GM10266 (cell line): ENCODE measurements at regions not wholly inside any gene's neighbourhood (a gene's known extent, or its start where the extent isn't known, plus 50 kb on each side); places are given as distances from the start of the nearest gene placed in this dataset.
"Not testable (repeated sequence)": the region's sequence is repeated elsewhere in the genome, so short reads cannot be mapped to it uniquely, and the experiment has no call there.

Experiments used
- DNase-seq: peaks from one replicate; pipeline ENCODE4 v3.0.0; 2012; ENCODE audit errors: extremely low spot score
- TF ChIP-seq, protein P1 (sequence below): IDR thresholded peaks from 2 replicates; pipeline ENCODE4 v1.5.1; 2012; ENCODE audit warnings: mild to moderate bottlenecking, low read depth; ENCODE audit not compliant: control insufficient read depth, insufficient read depth; ENCODE audit errors: missing control alignments

DNA sequence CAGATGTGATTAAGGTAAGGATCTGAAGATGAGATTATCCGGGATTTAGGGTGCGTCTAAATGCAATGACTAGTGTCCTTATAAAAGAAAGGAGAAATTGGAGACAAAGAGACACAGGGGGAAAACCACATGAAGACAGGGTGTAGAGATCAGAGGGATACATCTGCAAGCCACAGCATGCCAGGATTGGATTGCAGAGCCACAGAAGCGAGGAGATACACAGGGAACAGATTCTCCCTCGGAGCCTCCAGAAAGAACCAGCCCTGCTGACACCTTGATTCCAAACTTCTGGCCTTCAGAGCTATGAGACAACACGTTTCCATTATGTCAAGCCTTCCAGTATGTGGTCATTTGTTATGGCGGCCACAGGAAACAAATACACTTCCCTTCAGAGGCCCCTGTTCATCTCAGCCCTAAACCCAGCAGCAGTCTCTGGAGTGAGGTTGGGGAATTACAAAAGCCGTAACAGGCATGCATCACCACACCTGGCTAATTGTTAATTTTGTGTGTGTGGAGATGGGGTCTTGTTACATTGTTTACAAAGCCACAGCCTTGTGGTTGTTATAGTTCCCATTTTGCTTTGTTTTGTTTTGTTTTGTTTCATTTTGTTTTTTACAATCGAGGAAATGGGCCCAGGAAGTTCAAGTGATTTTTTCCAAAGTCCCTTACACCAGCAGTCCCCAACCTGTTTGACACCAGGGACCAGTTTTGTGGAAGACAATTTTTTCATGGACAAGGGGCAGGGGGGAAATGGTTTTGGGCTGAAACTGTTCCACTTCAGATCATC is 51.6 kb upstream of the LYRM9 start:
- DNase-seq: peak; percentile 15
- TF ChIP-seq, protein P1, sequence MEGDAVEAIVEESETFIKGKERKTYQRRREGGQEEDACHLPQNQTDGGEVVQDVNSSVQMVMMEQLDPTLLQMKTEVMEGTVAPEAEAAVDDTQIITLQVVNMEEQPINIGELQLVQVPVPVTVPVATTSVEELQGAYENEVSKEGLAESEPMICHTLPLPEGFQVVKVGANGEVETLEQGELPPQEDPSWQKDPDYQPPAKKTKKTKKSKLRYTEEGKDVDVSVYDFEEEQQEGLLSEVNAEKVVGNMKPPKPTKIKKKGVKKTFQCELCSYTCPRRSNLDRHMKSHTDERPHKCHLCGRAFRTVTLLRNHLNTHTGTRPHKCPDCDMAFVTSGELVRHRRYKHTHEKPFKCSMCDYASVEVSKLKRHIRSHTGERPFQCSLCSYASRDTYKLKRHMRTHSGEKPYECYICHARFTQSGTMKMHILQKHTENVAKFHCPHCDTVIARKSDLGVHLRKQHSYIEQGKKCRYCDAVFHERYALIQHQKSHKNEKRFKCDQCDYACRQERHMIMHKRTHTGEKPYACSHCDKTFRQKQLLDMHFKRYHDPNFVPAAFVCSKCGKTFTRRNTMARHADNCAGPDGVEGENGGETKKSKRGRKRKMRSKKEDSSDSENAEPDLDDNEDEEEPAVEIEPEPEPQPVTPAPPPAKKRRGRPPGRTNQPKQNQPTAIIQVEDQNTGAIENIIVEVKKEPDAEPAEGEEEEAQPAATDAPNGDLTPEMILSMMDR: no peak

DNA sequence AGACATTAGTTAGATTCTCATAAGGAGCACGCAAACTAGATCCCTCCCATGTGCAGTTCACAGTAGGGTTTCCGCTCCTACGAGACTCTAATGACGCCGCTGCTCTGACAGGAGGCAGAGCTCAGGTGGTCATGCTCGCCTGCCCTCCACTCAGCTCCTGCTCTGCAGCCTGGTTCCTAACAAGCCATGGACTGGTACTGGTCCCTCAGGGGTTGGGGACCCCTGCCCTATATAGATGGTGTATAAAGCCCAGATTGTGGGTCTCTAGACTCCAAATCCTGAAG is 52.1 kb upstream of the LYRM9 start:
- DNase-seq: no peak
- TF ChIP-seq, protein P1: no peak

DNA sequence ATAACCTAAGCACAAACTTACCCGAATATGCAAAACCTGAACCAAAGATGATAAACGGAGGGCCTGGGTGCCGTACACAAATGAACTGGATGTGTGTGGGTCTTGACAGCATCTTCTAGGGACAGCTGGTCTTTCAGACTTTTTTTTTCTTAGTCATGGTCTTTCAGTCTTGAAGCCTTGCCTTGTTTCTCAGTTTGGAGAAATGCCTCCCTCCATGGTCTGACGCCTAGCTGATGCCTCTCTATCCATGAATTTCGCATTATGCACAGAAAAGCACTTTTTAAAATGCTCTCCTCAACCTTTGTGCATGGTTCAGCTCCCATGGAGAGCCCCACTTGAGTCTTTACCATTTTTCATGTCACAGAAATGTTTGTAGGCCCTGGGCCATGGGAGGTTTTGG is 52.8 kb upstream of the LYRM9 start:
- TF ChIP-seq, protein P1: no peak
- no peak for DNase-seq

DNA sequence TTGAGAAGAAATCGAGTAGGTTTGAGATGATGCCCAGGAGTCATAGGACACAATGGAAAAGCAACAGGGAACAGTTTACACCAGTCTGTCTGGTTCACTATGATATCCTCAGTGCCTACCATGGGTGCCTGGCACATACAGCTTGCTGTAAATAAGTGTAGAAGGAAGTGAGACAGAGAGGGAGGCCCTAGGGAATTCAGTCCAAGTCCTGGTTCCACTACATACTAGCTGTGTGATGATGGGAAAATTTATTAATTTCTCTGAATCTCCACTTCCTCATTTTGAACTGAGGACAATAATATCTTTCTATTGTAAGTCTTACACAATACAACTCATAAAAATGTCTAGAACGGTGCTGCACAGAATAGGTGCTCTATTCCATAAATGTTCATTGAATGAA is 53.3 kb upstream of the LYRM9 start:
- DNase-seq: no peak
- TF ChIP-seq, protein P1: no peak

DNA sequence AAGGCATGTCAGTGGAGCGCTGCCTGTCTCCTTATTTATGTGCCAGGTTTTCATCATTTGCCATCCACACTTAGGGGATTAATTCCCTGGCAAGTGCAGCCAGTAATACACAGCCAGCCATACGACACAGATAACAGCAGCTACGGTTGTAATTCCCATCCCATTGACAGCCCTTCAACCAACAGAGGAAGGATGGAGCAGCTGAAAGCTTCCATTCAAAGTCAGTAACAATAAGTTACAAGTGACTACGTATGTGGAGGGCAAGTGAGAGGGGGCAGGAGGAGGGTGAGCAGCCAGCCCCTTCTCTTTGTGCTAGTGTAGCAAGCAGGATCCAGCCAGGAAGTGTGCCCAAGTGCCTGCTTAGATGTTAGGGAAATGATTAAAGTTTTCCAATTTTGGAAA is 53.8 kb upstream of the LYRM9 start:
- no peak for DNase-seq
- TF ChIP-seq, protein P1: no peak

DNA sequence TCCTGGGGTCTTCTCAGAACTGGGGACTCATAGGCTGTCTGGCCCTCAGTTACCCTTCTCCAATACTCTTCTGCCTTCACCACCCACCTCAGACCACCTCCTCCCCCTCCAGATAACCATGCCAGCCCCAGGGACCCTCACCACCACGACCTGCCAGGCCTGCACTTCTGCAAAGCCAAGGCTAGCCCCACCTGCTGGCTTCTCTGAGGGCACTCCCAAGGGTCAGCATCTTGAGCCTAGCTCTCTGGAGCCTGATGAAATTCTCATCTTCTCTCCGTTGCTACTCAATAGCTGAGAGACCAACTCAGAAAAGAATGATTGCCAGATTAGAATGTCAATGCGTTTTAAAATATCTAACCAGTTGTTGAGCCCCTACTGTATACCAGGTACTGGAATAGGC is 56.1 kb upstream of the LYRM9 start:
- no peak for DNase-seq
- TF ChIP-seq, protein P1: no peak

DNA sequence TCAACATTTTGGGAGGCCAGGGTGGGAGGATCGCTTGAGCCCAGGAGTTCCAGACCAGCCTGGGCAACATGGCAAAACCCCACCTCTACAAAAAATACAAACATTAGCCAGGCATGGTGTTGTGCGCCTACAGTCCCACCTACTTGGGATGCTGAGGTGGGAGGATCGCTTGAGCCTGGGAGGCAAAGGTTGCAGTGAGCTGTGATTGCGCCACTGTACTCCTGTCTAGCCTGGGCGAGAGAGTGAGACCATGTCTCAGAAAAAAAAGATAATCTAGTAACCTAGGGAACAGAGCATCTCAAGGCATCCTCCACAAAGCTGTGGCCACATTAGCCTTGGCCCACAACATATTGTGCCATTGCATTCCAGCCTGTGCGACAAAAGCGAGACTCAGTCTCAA is 57.1 kb upstream of the LYRM9 start:
- DNase-seq: not testable (repeated sequence)

DNA sequence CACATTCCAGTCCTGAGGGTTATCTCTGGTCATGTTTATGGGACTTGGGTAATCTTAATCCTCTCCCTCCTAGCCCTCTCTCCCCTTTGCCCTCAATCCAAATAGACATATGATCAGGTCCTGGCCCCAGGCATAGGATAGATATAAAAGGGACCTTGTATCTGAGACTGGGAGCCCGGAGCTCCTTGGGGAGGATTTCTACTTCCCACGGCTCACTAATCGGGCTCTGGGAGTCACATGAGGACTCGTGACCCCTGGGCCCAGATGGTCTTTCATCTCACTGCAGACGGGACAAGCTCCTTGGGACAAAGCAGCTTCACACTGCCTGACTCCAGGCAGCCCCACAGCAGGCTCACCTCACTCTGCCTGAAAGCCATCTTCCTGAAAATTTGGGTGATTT is 57.8 kb upstream of the LYRM9 start:
- DNase-seq: no peak
- TF ChIP-seq, protein P1: no peak
